GM18861 (cell line): ENCODE measurements at regions not wholly inside any gene's neighbourhood (a gene's known extent, or its start where the extent isn't known, plus 50 kb on each side); places are given as distances from the start of the nearest gene placed in this dataset.
"Not testable (repeated sequence)": the region's sequence is repeated elsewhere in the genome, so short reads cannot be mapped to it uniquely, and the experiment has no call there.

Experiments used
- ATAC-seq: cut with Tn5 transposase; IDR thresholded peaks from one replicate; pipeline ENCODE4 v1.9.1; 2021; ENCODE audit not compliant: unreplicated experiment

GRCh38 chr7:119232091-119232490 lies 1007.6 kb downstream of the ANKRD7 start:
- ATAC-seq = no peak

GRCh38 chr7:119233015-119233414 lies 1008.5 kb downstream of the ANKRD7 start:
- ATAC-seq = no peak

GRCh38 chr7:119252962-119253361 lies 1020.0 kb upstream of the KCND2 start:
- ATAC-seq = no peak

- ATAC-seq = no peak
These were observed 1018.2 kb upstream of the KCND2 start for GRCh38 chr7:119254742-119255141.

GRCh38 chr7:119256001-119256400 lies 1017.0 kb upstream of the KCND2 start:
- no peak for ATAC-seq

- no peak for ATAC-seq
These were observed 1016.4 kb upstream of the KCND2 start for GRCh38 chr7:119256446-119257131.

GRCh38 chr7:119266790-119267189 lies 1006.2 kb upstream of the KCND2 start:
- not testable (repeated sequence) for ATAC-seq

- ATAC-seq = peak; percentile 96
These were observed 1002.9 kb upstream of the KCND2 start for GRCh38 chr7:119270045-119270464.

GRCh38 chr7:119270644-119271043 lies 1002.3 kb upstream of the KCND2 start:
- no peak for ATAC-seq

- ATAC-seq = no peak
These were observed 1001.7 kb upstream of the KCND2 start for GRCh38 chr7:119271147-119271779.

GRCh38 chr7:119281181-119281846 lies 991.7 kb upstream of the KCND2 start:
- ATAC-seq = no peak

GRCh38 chr7:119283353-119283752 lies 989.6 kb upstream of the KCND2 start:
- ATAC-seq = no peak

- no peak for ATAC-seq
These were observed 984.6 kb upstream of the KCND2 start for GRCh38 chr7:119288416-119288815.

GRCh38 chr7:119300341-119300740 lies 972.6 kb upstream of the KCND2 start:
- not testable (repeated sequence) for ATAC-seq

- no peak for ATAC-seq
These were observed 952.7 kb upstream of the KCND2 start for GRCh38 chr7:119320316-119320715.

GRCh38 chr7:119329715-119330114 lies 943.3 kb upstream of the KCND2 start:
- no peak for ATAC-seq

GRCh38 chr7:119335405-119335804 lies 937.6 kb upstream of the KCND2 start:
- ATAC-seq = no peak

GRCh38 chr7:119341822-119342221 lies 931.2 kb upstream of the KCND2 start:
- ATAC-seq = no peak

GRCh38 chr7:119343289-119343688 lies 929.7 kb upstream of the KCND2 start:
- no peak for ATAC-seq

- no peak for ATAC-seq
These were observed 928.5 kb upstream of the KCND2 start for GRCh38 chr7:119344466-119344865.

GRCh38 chr7:119348491-119348890 lies 924.5 kb upstream of the KCND2 start:
- no peak for ATAC-seq

- ATAC-seq = no peak
These were observed 922.6 kb upstream of the KCND2 start for GRCh38 chr7:119350334-119350733.
